Type B pancreatic cell (in vitro differentiated cells): ENCODE measurements at regions not wholly inside any gene's neighbourhood (a gene's known extent, or its start where the extent isn't known, plus 50 kb on each side); places are given as distances from the start of the nearest gene placed in this dataset.

Experiments
- DNase-seq: peaks from one replicate; pipeline ENCODE4 v3.0.0; 2021; ENCODE audit warnings: mixed read lengths; ENCODE audit not compliant: unreplicated experiment; ENCODE audit errors: extremely low spot score
- H3K27ac Mint-ChIP-seq: 2 replicates; pipeline ENCODE4 v1.8.0; 2021; ENCODE audit warnings: mild to moderate bottlenecking, mixed read lengths
- H3K27me3 Mint-ChIP-seq: 2 replicates; pipeline ENCODE4 v1.8.0; 2021; ENCODE audit warnings: mixed read lengths
- H3K36me3 Mint-ChIP-seq: 2 replicates; pipeline ENCODE4 v1.8.0; 2021; ENCODE audit warnings: mixed read lengths
- H3K4me1 Mint-ChIP-seq: one replicate; pipeline ENCODE4 v1.8.0; 2021; ENCODE audit warnings: mixed read lengths; ENCODE audit not compliant: unreplicated experiment
- H3K4me3 Mint-ChIP-seq: 2 replicates; pipeline ENCODE4 v1.8.0; 2021; ENCODE audit warnings: mild to moderate bottlenecking, mixed read lengths
- H3K9me3 Mint-ChIP-seq: 2 replicates; pipeline ENCODE4 v1.8.0; 2021; ENCODE audit warnings: mixed read lengths
- TF ChIP-seq, protein P1 (sequence below): fragments of 200-600 bp; sonication (generic); conservative IDR thresholded peaks from 2 replicates; pipeline ENCODE4 v1.5.0; 2021; ENCODE audit warnings: antibody characterized with exemption, mild to moderate bottlenecking

DNA sequence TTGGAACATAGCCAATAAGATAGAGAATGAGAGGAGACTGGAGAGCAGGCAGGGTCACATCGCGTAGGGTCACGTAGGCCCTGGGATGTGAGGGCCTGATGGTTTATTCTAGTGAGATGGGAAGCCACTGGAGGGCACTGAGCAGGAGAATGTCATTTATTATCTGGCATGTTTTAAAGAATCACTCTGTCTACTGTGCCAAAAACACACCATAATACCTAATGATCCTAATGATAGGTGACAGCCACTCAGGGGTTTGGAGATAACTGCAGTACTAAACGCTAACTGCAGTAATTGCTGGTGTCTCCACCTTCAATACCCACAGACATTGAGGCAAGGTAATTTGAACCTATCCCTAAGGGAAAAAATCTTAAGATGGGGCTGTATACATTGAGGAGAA is 185.4 kb downstream of the TTLL7 start:
- peaks cover 1% of the 10 kb centered on the region for H3K4me1 Mint-ChIP-seq
- H3K9me3 Mint-ChIP-seq = peaks cover 7% of the 10 kb centered on the region
- H3K27me3 Mint-ChIP-seq = no peaks in the 10 kb centered on the region
- no peak for DNase-seq
- no peak overlapping the region for H3K27ac Mint-ChIP-seq
- TF ChIP-seq, protein P1, sequence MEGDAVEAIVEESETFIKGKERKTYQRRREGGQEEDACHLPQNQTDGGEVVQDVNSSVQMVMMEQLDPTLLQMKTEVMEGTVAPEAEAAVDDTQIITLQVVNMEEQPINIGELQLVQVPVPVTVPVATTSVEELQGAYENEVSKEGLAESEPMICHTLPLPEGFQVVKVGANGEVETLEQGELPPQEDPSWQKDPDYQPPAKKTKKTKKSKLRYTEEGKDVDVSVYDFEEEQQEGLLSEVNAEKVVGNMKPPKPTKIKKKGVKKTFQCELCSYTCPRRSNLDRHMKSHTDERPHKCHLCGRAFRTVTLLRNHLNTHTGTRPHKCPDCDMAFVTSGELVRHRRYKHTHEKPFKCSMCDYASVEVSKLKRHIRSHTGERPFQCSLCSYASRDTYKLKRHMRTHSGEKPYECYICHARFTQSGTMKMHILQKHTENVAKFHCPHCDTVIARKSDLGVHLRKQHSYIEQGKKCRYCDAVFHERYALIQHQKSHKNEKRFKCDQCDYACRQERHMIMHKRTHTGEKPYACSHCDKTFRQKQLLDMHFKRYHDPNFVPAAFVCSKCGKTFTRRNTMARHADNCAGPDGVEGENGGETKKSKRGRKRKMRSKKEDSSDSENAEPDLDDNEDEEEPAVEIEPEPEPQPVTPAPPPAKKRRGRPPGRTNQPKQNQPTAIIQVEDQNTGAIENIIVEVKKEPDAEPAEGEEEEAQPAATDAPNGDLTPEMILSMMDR = no peak
- no peak overlapping the region for H3K4me3 Mint-ChIP-seq
- H3K36me3 Mint-ChIP-seq = no peaks in the 10 kb centered on the region

DNA sequence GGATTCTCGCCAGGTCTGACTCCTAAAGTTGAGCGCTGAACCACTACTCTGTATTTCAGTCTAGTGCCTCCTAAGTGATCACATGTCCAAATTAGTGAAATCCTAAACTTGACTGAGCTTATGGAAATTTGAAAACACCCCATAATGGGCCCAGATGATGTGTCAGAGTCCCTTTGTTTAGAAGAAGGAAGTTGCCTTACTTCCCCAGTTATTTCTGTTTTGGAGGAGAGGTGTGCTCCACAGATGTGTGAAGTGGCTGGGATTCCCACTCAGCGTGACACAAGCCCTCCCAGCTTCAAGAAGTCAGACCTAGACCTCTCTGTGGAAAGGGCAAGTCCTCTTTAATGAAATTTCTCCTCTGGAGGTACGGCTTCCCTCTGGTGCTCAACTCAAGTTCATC is 188.8 kb downstream of the TTLL7 start:
- DNase-seq = no peak
- no peaks in the 10 kb centered on the region for H3K9me3 Mint-ChIP-seq
- no peak overlapping the region for H3K27ac Mint-ChIP-seq
- H3K4me3 Mint-ChIP-seq = no peak overlapping the region
- H3K36me3 Mint-ChIP-seq = no peaks in the 10 kb centered on the region
- TF ChIP-seq, protein P1 = no peak
- no peaks in the 10 kb centered on the region for H3K27me3 Mint-ChIP-seq
- no peaks in the 10 kb centered on the region for H3K4me1 Mint-ChIP-seq

GRCh38 chr1:83808536-83808935 is 190.4 kb downstream of the TTLL7 start:
- Mint-ChIP-seq H3K4me3 (no peak overlapping the region), H3K9me3 (no peaks in the 10 kb centered on the region), H3K27ac (no peak overlapping the region), H3K27me3 (no peaks in the 10 kb centered on the region), H3K4me1 (no peaks in the 10 kb centered on the region), H3K36me3 (no peaks in the 10 kb centered on the region)
- TF ChIP-seq, protein P1 = no peak
- DNase-seq = no peak

DNA sequence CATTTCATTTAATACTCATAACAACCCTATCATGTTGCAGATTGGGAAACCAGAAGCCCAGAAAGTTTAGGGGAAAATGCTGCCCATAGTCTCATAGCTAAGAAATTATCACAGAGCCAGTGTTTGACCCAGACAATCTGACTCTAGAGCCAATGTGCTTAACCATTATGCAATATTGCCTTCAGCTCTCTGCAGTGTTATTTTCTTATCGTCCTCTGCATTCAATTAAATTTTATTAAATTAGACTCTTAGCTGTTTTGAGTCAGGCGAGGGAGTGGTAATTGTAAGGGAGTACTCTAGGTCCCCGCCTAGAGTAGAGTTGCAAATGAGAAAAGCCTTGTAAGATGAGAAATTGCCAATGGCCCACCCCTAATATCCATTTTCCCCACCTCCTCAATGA is 191.1 kb downstream of the TTLL7 start:
- Mint-ChIP-seq H3K27me3 (no peaks in the 10 kb centered on the region), H3K4me1 (no peaks in the 10 kb centered on the region), H3K27ac (no peak overlapping the region), H3K36me3 (no peaks in the 10 kb centered on the region), H3K9me3 (no peaks in the 10 kb centered on the region), H3K4me3 (no peak overlapping the region)
- no peak for DNase-seq
- TF ChIP-seq, protein P1 = no peak

DNA sequence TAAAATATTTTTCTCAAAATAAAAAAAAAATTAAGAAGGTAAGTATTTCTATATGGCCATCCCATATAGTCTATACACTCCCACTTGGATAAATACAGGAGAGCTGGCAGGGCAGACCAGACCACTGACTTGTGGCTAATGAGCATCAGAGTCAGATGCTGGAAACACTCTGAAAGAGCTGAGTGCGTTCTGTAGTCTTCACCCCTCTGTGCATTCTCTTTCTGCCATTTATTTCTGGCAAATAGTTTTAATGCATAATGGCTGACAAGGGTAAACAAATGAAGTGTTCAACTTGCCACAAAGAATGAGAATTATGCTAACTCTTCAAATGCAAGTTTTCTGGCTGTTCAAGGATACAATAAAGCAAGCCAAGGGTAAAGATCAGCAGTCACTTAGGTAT is 191.7 kb downstream of the TTLL7 start:
- Mint-ChIP-seq H3K27me3 (no peaks in the 10 kb centered on the region), H3K9me3 (no peaks in the 10 kb centered on the region), H3K4me1 (no peaks in the 10 kb centered on the region), H3K27ac (no peak overlapping the region), H3K4me3 (no peak overlapping the region), H3K36me3 (no peaks in the 10 kb centered on the region)
- TF ChIP-seq, protein P1 = no peak
- DNase-seq = no peak

DNA sequence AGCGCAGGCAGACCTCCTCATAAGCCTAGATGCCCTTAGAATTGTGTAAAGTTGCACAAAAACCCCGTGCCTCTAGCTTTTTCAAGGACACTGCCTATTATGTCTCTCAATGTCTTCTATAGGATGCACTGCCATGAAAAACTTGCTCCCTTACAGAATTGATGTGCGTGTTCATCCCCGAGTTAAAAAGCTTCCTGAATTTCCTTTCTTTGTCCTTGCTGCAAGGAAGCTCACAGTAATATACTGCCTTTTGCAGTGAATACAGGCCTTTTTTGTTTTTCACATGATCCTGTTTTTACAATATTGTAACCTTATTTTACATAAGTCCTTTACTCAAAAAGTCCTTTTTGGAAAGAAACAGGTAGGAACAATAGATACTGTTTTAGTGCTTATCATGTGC is 193.0 kb downstream of the TTLL7 start:
- no peaks in the 10 kb centered on the region for H3K9me3 Mint-ChIP-seq
- peaks cover 5% of the 10 kb centered on the region for H3K4me1 Mint-ChIP-seq
- H3K36me3 Mint-ChIP-seq = no peaks in the 10 kb centered on the region
- no peak overlapping the region for H3K27ac Mint-ChIP-seq
- no peak for DNase-seq
- no peaks in the 10 kb centered on the region for H3K27me3 Mint-ChIP-seq
- TF ChIP-seq, protein P1 = no peak
- H3K4me3 Mint-ChIP-seq = no peak overlapping the region
